Inflammatory macrophage (primary cell): ENCODE measurements at regions not wholly inside any gene's neighbourhood (a gene's known extent, or its start where the extent isn't known, plus 50 kb on each side); places are given as distances from the start of the nearest gene placed in this dataset.
A peak's percentile ranks its signal among the peaks of the same experiment; 100 is the strongest.

Experiments used
- DNase-seq, 2 donors: peaks; one replicate each; pipeline ENCODE4 v3.0.0-alpha.2; 2020 to 2022

DNA sequence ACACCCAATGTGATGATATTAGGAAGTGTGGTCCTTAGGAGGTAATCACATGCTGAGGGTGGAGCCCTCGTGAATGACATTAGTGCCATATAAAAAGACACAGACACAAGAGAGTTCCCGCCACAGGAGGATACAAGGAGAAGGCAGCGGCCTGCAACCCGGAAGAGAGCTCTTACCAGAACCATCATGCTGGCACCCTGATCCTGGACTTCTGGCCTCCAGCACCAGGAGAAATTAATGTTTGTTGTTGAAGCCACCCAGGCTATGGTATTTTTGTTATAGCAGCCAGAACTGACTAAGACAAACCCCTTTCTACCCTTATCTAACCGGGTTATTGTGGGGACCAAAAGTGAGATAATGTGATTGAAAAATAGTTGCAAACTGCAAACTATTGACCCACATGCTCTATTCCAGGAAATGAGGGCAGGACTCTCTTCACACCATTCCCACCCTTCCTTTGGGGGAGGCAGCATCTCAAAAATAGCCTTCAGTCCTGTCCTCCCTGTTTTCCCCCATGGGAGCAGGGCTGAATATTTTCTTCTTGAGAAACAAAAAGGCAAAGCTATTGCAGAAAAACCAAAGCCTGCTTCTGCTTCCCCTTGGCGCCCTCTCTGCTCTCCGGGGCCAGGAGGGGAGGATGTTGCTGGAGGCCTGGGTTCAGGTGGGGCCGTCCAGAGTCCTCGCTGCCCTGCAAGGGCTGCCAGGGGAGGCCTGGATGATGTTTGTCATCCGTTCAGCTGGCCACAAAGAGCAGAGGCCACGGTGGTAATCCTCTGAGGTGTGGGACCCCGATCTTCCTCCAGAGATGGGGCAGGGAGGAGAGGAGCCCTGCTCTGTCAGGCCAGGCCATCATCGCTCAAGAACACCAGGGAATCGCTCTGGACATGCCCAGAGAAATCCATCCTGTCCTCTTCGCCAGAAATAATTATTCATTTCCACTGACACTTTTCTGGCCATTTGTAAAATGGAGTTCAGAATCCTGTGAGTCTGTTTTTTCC, 73.8 kb upstream of the HAAO start:
- no peak for DNase-seq

DNA sequence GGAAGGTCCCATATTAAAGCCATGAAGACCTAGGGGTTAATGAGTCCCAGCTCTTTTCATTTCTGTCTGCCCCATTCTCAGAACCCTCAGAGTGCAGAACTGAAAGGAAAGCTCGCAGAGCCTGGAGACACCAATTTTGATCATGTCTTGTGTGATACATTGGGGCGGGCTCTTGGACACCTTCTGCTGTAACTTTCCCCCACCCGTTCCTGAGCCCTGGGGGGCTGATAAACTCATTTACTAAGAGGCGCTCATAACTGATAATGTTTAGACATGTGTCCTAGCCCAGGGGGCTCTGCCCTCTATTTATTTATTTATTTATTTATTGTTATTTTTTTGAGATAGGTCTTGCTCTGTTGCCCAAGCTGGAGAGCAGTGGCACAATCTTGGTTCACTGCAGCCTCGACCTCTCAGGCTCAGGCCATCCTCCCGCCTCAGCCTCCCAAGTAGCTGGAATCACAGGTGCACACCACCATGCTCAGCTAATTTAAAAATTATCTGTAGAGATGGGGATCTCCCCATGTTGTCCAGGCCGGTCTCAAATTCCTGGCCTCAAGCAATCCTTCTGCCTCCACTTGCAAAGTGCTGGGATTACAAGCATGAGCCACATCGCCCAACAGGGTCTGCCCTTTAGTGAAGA, 72.4 kb upstream of the HAAO start:
- DNase-seq = no peak

DNA sequence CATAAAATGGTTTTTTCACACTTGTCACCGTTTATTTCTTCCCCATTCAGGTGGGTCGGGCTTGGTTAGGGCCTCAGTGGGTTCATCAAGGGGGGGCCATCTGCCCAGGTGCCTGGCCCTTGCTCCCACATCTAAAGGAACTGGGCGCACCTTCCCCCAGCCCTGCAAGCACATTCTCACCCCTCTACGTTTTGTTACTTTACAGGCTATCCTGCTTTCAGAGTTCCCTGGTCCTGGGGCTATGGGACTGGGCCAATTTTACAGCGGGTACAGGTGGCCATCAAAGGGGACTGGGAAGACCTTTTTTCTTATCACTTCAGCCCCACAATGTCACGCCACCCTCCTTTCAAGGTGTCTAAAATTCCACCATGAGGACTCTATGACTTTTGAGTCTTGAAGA, 71.8 kb upstream of the HAAO start:
- no peak for DNase-seq

DNA sequence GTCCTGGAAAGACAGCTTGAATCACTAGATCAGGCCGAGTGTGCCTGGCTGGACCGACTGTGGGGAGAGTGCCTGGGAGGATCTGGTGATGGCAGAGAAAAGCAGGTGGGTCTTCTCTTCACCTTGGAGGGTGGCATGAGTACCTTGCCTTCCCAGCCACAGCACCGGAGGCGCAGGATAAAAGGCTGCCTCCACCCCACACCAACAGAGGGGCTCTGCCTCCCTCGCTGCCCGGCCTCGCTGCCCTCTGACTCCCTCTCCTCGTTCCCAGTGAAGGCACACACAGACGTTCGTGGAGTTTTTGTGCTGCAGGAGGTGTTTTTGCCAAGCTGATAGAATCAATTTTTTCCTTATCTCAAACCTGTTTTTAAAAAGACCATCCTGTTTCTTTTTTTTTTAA, 71.4 kb upstream of the HAAO start:
- DNase-seq = no peak

DNA sequence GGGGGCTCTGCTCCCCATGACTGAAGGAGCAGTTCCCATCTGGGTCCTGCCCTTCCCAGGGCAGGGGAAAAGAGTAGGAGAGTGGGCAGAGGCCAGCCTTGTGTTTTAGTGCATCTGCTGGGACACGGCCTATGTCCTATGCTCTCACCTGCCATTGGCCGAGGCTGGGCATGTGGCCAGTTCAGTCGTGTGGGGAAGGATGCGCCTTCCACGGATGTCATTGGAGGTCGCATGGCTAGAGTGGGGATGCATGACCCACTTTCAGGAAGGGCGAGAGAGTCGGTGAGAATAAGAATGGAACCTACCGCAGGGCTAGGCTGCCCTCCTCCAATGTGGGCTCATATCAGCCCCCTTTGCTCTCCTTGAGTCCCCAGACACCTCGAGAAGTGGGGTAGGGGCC, 70.9 kb upstream of the HAAO start:
- DNase-seq = no peak

DNA sequence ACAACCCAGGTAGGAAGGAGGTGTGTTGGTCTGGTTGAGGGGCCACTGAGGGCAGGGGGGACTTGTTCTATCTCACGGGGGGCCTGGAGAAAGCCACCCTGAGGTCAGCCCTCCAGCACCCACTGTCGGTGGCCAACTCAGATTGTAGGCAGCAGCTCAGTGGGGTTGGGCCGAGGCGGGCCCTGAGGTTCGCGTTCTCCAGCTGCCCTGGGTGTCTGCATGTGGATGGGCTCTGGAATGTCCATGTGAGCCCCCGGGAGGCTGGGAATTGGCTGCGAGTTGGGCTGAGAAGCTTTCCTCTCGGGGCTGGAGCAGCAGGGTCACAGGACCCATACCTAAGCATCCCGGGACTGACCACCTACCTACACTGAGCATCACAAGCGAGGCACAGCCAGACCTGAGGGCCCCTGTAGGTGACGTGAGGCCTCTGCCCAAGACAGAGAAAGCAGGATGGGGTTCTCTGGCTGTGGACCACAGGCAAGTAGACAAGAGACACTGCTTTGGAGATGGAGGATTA, 70.3 kb upstream of the HAAO start:
- DNase-seq = no peak

DNA sequence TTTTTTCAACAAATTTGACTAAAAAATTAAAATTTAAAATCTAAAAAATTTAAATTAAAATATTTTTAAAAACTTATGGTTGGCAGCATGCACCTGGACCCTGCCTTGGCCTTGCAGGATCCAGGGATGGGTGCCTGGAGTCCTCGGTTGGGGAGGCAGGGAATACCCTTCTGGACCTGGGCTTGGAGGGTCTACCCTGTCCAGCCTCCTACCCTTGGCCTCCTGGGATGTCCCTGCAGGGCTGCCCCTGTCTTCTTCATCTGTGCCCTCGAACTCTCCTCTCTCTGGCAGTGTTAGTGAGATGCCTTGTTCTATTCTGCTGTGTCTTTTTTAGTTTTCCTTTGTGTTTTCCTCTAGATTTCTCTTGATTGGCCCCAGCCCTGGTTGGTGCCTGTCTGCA, 68.9 kb upstream of the HAAO start:
- DNase-seq = no peak

DNA sequence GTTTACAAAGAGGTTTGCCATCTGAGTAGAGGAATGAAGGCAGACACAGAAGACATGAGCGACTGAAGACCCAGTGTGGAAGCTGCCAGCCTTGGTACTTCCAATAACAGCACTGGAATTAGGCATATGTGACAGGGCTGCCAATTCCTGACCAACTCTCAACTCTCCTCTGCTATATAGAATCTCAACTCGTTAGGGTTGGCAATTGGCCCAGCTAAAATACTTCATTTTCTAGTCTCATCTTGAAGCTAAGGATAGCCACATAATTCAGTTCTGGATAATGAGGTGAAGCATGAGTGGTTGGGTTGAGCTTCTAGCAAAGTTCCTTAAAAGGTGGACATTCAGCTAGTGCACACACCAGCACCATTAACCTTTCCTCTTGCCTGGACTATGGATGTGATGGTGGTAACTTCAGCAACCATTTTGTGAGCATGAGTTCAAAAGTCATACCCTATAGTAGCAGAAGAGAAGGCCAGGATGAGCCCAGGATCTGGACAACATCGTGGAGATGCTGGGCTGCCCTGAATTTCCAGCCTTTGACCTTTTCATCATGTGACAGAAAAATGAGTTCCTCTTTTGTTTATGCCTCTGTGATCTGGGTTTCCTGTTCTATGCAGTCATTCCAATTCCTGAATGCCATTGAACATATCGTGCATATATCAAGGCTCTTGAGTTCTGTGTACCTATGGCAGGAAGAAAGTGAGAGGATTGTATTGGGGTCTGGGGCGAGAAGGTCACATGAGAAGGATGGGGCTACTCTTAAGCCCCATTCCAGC, 68.1 kb upstream of the HAAO start:
- peak; percentile 10 to 35 for DNase-seq

DNA sequence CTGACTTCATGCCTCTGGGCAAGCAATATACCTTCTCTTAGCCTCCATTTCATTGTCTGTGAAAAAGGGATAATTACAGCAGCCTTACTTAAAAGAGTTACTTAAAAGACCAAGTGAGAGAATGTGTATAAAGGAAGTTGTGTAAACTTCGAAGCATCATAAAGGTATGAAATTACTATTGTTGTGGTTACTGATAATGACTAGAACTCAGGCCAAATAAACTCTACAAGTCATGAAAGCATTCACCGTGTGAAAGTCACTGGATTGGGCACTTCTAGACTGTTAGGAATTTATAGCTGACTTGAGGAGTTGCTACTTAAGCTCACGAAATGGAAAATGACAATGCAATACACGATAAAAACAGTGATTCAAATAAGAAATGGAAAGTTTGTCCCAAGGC, 67.4 kb upstream of the HAAO start:
- DNase-seq = no peak

DNA sequence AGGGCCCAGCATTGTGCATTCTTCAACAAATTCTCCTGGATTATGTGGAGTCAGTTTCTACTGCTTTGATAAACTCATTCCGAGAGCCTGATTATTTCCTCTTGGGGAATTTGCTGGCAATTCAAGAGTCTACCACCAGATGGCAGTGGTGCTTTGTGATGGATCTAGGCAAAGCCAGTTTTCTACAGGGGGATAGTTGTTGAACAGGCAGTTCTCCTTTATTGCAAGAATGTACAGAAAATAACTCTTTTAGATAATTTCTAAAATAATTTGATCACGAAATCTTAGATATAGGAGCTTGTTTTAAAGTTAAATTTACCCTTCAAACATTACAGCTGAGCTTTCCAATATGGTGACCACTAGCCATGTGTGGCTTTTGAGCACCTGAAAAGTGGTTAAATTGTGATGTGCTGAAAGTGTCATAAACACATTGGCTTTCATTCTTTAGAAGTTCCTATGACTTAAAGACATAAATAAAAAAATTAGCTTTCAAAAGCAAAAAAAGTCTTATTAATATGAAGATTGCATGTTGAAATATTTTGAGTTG, 66.7 kb upstream of the HAAO start:
- DNase-seq = peak; percentile 80 to 87

DNA sequence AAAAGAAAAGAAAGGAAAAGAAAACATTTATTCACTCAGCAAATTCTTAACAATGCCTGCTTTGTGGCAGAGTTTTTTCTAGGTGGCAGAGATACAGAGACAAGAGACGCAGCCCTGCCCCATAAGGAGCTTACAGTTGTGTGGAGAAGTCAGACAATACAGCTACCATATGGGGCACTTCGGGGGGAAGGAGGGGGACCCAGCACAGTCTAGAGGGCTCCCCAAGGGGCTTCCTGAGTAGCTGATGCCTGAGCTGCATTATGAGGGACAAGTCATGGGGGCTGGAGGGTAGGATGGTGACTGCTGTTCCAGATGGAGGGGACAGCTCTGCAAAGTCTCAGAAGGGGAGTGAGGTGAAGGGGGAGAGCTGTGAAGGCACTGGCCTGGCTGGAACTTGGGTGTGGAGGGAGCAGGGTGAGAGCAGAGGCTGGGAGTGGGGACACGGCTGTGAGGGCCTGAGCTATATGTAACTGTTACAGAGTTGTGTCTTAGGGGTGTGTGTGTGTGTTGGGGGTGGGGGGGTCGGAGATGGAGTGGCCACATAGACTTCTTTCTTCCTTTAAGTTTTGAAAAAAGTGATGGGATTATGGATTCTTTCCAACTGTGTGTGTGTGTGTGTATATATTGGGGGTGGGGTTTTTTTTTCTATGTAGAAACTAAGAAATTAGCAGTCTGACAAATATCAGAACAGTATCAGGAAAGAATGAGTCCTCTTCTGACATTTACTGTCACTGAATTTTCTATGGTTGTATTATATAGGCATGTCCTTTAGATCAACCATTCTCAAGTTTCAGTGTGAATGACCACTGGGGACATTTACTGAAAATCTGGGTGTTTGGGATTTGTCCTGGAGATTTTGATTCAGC, 66.0 kb upstream of the HAAO start:
- DNase-seq = no peak

DNA sequence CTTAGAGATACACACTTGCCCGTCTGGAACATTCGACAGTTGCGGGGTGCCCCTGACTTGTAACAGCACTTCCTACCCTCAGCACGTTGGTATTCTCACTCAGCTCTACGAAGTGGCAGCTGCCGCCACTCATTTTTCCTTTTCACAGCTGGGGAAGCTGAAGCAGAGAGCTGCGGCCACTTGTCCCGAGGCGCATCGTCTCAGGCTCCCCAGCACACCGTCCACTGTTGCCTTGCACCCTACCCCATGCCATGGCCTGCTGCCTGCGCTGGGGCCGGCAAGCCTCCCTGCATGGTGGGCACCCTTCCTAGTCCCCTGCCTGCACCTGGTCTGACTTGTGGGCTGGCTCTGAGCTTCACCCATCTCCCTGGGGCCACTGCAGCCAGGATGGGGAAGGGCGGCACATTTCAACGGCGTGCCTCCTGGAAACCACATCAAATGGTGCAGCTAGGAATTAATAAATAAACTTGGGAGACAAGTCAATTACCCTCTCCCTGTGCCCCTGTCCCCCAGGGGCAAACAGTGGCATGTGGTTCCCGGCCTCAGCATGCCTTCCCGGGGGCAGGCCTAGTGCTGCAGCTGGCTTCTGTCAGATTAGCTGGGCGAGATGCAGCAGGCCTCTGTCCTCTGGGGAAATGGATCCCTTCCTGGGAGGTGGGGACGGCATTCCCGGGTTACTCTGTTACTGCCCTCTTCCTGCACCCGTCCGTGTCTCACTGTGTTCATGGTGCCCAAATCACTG, 64.7 kb upstream of the HAAO start:
- no peak for DNase-seq

DNA sequence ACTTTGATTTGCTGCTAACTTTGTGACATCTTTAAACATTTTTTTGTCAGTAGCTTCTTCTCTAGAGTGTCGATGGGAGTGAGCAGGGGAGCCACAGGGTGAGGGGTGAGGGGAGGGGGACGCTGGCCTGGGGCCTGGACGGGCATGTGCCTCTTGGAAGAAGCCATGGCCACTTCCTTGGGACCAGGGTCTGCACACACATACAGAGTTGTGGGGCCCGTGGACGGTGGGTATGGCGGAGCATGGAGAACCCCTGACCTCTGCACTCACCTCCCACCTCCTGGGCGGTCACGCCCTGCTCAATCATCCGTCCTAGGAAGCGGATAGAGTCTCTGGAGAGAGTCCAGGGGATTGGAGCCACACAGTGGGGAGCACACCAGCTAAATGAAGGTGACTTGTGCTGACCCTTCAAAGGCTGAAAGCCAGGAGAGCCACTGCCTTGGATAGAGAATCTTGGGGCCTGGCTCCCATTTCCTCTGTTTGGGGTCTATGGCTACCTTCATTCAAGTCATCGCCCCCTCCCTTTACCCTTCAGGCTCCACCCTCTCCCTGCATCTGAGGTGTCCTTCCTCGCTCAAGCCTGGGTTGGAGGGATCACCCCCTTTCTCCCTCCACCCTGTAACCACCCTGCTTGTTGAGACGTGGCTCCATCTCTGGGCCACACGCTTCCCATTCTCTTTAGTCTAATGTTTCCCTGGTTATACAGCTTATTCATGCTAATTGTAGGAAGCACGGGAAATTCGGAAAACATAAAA, 63.9 kb upstream of the HAAO start:
- DNase-seq = no peak

DNA sequence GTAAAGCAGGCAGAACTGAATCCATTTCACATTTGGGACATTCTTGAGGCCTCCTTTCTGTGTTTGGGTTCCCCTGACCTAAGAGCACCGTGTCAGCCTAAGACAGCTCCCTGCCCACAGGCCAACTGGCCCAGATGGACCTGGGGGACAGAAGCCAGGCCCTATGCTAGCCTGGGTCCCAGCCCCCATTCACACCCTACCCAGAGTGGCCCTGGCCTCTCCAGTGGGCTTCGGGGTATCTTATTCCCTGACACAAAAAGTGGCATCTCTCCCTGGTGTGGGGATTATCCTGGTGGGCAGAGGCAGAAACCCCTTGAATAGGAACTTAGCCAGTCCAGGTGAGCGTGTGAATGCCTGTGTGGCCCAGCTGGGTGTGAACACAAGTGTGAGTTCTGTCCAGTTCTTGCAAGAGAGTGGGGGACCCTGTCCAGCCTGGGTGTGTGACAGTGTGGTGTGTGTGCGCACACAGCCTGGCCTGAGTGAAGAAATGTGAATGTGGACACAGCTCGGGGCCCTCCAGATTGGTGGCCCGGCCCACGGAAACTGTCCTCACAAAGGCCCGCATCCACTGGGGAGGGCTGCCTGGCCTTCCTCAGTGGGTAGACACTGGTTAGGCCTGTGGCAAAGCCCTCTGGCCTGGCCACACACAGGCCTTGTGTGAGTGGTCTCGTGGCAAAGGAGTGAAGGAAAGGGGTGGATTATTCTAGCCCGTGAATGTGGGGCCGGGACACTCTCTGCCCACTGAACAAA, 63.0 kb upstream of the HAAO start:
- no peak for DNase-seq

DNA sequence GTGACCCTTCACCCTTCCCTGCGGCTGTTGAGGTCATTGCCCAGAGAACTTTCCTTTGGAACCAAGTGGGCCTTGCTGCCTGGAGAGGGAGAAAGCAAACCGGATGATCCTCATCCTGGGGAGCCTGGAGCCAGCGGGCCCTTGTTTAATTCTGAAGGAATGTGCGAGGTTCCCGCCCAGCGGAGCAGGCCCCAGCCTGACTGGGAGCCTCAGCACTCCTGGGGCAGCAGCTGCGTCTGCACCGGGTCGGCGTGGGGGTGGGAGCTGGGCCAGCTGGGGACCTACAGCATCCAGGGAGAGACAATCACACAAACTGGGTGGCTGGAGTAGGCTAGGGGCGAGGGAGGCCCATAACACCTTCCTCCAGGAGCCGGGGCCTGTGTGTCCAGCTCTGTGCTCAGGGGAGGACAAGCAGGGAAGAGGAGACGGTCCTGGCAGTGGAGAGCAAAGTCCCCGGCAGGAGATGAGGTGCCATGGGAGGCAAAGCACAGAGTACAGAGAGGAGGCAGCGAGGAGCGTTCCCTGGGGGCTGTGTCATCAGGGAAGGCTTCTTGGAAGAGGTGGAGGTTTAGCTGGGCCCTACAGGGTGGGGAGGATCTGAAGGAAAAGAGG, 61.9 kb upstream of the HAAO start:
- DNase-seq = no peak

DNA sequence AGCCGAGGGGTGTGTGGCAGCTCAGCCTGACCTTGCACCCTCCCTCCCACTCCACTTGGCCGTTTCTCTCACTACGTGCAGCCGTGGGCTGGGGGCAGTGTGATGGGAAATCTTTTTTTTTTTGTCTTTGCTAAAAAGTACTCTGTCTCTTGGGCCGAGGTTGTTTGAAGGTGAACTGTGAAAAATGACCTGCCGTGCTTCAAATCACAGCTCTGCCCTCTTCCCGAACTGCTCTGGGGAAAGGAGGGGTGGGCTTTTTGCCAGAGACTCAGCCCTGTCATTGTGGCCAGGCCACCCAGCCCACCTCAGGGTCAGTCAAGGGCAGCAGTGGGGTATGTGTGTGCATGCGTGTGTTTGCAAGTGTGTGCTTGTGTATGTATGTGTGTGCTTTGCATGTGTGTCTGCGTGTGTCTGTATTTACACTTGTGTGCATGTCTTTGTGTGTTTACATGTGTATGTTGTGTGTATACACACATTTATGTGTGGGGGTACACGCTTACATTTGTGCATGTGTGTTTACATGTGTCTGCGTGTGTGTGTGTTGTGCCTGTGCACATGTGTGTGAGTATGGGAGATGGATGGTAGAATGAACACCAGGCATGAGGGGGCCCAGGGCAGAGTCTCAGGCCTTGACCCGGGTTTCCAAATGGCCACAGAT, 61.3 kb upstream of the HAAO start:
- DNase-seq = no peak

DNA sequence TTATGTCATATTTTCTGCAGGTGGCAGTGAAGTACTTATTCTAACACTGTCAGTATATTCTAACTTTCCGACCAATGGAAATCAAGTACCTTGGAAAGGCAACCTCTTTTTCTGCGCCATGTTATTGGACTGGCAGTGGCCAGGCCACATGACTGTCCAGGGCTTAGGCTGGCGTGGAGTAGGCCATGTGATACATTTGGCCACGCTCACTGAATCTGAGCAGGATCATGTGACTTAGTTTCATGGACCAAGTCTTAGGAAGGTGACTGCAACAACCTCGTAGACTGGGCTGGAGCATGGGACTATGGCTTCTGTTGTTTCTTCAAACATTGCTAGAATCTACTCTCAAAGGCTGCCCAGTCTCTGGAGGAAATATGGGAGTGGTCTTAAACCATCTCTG, 60.4 kb upstream of the HAAO start:
- no peak for DNase-seq

DNA sequence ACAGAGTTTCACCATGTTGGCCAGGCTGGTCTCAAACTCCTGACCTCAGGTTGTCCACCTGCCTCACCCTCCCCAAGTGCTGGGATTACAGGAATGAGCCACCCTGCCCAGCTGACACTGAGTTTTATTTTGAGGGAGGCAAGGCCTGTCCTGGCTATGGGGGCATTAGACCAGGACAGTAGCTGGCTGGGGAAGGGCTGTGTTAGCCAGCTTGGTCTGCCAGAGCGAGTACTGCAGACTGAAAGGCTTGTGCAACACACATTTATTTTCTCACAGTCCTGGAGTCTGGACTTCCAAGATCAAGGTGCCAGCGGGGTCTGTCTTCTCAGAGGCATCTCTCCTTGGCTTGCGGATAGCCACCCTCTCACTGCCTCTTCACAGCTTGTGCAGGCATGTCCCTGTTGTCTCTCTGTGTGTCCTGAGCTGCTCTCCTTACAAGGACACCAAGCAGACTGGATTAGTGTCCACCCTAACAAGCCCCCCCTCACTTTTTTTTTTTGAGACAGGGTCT, 59.4 kb upstream of the HAAO start:
- DNase-seq = no peak
